Left lobe of liver (tissue), 2 donors: ENCODE measurements at regions not wholly inside any gene's neighbourhood (a gene's known extent, or its start where the extent isn't known, plus 50 kb on each side); places are given as distances from the start of the nearest gene placed in this dataset.

Source experiments
- ATAC-seq: fragments of 200-7000 bp; cut with Tn5 transposase; one replicate; pipeline ENCODE4 v1.9.1; 2020; ENCODE audit warnings: mild to moderate bottlenecking, moderate library complexity
- DNase-seq: peaks from one replicate; pipeline ENCODE4 v3.0.0-alpha.2; 2020; ENCODE audit warnings: low spot score
- donor health status: DM: no; HTN: no; CAD: no; lungs with moderate emphysema.
- donor health status: DM: no; HTN: yes; CAD: no.

- no peak for DNase-seq
- no peak for ATAC-seq
These were observed 737.3 kb downstream of the MTRR start for GRCh38 chr5:8606231-8606630.

DNA sequence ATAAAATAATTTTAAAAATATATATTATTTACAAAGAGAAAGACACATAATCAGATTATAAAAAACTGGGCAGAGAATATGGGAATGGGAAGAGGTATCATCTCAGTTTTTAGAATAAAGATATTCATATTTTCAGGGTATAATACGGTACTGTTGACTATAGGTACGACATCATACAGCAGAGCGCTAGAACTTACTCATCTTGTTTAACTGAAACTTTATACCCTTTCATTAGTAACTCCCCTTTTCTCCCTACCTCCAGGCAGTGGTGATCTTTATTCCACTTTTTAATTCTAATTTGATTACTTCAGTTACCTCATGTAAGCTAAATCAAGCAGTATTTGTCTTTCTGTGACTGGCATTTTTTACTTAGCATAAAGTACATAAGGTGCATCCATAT is 742.1 kb downstream of the MTRR start:
- no peak for ATAC-seq
- no peak for DNase-seq

DNA sequence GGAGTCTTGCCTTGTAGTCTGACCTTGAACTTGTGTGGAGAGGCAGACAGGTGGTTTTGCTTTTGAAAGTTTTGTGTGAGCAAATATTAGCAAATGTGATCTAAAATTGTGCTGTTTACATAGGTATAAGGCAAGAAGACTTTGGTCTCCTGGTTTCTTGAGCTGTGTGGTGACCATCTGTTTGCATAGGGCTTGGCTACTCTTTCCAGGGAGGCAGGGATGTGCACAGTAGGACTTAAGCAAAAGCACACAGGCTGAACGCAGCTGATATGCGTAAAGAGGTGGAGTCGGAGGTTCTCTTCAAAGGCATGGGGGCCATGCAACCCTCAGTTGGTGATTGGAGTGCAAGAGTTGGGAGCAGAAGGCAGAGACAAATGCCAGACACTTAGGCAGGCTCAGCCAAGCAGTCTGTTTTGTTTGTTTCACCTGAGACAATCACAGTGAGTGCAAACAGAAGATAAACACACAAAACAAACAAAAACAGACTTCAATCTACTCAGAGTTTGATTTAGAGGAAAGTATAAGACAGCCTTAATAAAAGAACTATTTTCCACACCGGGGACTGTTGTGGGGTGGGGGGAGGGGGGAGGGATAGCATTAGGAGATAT is 744.2 kb downstream of the MTRR start:
- no peak for DNase-seq
- ATAC-seq: no peak

DNA sequence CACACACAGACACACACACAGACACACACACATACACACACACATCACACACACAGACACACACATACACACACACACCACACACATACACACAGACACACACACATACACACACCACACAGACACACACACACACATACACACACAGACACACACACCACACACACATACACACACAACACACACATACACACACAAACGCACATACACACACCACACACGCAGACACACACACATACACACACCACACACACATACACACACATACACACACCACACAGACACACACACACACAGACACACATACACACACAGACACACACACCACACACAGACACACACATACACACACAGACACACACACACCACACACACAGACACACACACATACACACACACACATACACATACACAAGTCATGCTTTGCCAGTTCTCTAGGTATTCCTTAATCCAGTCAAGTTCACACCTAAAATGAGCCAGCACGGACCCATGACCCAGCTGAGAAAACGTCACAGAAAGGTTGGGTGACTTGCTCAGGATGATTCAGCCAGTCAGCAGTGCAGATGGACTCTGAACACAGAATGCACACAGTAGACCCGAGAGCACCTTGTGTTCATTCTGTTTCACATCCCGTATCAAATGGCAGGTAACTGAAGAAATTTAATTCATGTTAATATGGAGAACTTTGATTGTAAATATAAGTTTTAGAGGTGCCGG is 746.4 kb downstream of the MTRR start:
- no peak for ATAC-seq

GRCh38 chr5:8628521-8628920 is 759.6 kb downstream of the MTRR start:
- ATAC-seq: no peak

More for the DNA sequence above, 746.4 kb downstream of the MTRR start:
- DNase-seq: no peak

GRCh38 chr5:8633259-8633658 is 764.3 kb downstream of the MTRR start:
- no peak for ATAC-seq
- DNase-seq: no peak

More at GRCh38 chr5:8628521-8628920, 759.6 kb downstream of the MTRR start:
- DNase-seq: no peak

- no peak for ATAC-seq
- no peak for DNase-seq
These were observed 764.7 kb downstream of the MTRR start for GRCh38 chr5:8633696-8634095.

- ATAC-seq: no peak
- no peak for DNase-seq
These were observed 765.3 kb downstream of the MTRR start for GRCh38 chr5:8634219-8634618.

DNA sequence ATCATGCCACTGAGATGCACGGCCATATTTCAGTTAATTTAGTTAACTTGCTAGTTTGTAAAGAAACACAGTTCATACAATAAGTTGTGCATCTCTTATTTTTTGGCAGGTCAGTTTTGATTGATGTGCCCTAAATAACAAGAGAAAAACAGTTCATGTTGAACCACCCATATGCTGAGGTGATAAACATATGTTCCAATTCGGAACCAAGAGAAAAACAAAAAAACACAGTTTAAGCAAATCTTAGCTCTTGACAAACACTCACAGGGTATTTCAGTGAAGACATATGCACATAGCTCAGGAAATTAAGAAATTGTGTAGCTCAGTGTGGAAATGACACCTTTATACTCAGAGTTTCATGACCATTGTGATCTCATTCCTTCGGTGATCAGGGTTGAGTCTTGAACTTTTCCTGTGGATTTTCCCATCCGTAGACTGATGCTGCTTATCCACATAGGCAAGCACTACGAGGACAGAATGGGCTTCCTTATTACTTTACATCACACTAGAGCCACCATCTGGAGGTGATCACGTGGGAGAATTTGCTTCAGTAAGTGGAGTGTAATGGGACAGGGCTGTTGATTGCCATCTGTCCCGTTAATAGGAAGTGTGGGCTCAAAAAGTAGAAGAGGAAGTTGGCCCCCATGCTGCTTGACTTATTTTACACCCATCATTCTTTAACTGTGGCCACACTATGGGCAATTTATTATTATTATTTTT is 773.0 kb downstream of the MTRR start:
- DNase-seq: no peak
- no peak for ATAC-seq

GRCh38 chr5:8644377-8644776 is 775.4 kb downstream of the MTRR start:
- DNase-seq: no peak
- ATAC-seq: no peak

DNA sequence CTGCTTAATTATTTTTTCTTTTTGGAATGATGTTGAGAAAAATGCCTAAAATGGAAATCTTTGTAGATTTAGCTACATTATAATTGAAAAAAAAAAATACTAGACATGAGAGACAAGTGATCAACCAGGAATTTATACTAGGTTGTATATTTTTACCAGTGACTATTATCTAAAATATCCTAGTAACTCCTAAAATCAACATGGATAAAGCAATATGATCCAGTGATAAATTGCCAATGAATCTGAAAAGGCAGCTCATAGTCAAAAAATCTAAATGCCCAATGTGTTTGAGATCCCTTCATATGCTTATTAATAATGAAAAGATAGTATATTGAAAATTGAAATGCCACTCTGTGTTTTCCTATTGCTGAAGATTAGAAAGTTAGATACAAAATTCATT is 778.2 kb downstream of the MTRR start:
- DNase-seq (no peak), ATAC-seq (no peak)

- ATAC-seq (no peak), DNase-seq (no peak)
These were observed 781.2 kb downstream of the MTRR start for GRCh38 chr5:8650186-8650585.

DNA sequence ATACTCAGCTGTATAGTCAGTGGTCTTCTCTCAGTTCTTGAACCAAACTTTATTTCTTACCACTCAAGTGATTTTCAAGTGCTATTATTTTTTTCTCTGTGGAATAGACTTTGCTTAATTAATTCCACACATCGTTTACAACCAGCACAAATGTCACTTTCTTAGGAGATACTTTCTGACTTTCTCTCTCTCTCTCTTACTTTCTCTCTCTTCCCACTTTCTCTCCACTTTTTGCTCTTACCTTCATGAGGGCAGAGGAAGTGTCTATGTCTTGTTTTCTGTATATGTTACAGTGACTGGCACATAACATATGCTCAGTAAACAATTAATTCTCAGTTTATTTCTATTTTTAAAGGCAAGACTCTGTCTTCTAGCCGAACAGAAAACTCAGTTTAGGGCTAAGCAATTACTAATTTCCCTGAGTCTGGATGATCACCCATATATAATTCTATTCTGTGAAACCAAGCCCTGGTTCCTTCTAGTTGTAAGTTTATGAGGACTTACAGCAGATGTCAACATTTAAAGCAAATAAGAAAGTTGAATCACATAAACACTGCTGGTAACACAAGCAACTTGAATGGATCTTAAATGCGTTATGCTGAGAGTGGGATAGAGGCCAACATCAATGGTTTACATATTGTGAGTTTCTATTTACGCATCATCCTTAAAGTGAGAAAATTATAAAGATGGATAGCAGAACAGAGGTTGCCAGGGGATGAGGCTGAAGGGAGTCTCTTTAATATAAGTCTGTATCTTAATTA is 791.4 kb downstream of the MTRR start:
- ATAC-seq (no peak), DNase-seq (no peak)

DNA sequence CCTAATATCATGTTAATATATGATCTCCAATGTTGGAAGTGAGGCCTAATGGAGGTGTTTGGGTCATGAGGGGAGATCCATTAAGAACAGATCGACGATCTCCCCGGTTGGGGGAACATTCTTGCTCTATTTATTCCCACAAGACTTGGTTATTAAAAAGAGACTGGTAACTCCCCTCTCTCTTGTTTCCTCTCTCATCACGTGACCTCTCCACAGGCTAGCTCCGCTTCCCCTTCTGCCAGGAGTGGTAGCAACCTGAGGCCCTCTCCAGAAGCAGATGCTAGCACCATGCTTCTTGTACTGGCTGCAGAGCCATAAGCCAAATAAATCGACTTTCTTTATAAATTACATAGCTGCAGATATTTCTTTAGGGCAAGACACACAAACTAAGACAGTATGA is 794.4 kb downstream of the MTRR start:
- ATAC-seq: no peak
- no peak for DNase-seq

DNA sequence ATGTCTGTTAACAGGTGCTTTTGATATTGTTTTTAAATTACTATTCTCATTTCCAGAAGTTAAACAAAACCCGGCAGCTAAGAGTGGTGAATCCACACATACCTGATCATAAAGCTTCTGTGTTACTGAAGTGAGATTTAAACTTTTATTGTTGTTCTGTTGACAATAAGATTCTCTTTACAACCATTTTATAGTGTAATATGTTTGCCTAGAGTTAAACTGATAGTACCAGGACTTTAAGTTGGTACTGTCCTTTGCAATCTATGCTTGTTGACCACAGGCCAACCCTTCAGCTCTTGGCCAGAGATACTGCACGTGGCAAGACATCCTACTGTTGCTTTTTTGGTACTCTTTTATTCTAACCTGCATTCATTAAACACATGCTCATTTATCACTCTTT is 806.2 kb downstream of the MTRR start:
- ATAC-seq (no peak), DNase-seq (no peak)

DNA sequence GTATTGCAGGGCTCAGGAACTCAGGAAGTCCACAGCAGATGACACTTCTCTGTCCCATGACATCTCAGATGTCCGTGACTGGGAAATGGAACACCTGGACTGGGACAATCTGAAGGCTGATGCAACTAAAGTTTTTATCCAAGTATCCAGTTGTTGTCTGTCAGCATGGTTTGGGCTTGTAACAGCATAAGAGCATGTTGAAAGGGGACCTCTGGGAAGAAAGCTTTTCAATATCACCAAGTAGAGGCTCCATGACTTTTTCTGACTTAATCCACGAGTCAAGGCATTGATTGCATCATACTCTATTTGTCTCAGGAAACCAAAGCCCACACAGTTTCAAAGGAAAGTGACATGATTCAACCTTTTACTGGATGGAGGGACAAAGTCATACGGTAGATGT is 807.7 kb downstream of the MTRR start:
- no peak for ATAC-seq
- no peak for DNase-seq

- DNase-seq (no peak), ATAC-seq (no peak)
These were observed 813.4 kb downstream of the MTRR start for GRCh38 chr5:8682381-8682780.

DNA sequence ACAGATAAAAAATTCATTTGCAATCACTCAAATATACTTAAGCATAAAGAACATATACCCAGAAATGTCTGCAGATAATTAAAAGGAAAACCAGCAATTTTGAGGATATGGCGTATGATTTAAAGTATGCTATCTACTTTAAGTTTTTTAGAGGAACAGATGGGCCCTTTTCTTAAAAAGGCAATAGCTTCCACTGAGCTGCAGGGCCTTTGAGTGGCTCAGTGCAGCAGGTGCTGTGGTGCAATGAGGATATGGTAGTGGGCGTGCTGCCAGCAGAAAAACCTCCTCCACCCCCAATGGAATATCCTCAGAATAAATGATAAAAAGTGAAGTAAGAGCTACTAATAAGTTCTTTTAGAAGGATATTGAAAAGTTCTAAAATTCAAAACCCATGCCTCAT is 814.5 kb downstream of the MTRR start:
- DNase-seq: no peak
- no peak for ATAC-seq

DNA sequence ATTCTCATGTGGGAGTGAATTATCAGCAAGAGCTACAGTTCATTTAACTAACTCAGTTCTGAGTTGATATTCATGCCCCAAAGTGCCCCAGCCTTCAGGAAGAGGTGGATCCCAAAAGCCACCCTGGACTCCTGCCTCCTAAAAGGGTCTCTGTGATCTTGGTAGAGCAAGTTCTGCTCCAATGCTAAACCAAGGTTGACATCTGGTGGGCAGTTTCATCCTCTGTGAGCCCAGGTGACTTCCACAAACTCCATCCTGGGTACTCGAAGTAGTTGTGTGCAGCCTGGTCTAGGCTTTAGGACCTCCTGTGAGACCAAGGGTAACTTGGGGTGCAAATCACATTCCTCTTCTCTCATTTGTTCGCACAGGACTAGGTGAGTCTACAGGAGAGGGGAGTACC is 816.8 kb downstream of the MTRR start:
- no peak for DNase-seq

GRCh38 chr5:8686707-8687106 is 817.8 kb downstream of the MTRR start:
- DNase-seq (no peak), ATAC-seq (no peak)

More for the DNA sequence above, 816.8 kb downstream of the MTRR start:
- ATAC-seq: no peak

- no peak for DNase-seq
- ATAC-seq: no peak
These were observed 820.8 kb downstream of the MTRR start for GRCh38 chr5:8689773-8690172.

DNA sequence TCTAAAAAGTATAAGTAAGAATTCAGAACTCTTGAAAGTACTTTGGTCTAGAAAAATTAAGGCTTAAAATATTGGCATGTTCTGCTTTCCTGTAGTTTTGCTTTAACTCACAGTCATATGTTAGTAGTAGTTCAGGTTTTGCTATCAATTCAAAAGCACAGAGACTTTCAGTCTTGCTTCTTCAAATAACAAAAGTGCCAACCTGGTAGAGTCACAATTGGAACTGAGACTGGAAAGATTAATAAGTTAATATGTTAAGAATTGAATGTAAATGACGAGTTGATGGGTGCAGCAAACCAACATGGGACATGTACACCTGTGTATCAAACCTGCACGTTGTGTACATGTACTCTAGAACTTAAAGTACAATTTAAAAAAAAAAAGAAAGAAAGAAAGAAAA is 822.3 kb downstream of the MTRR start:
- no peak for DNase-seq
- no peak for ATAC-seq
